ENCODE measurements at regions not wholly inside any gene's neighbourhood (a gene's known extent, or its start where the extent isn't known, plus 50 kb on each side); places are given as distances from the start of the nearest gene placed in this dataset.

GRCh38 chr7:46126675-46127300, 205.7 kb upstream of the IGFBP3 start:
- WGBS = 86% methylated on average over 2 of the region's 2 CpGs
- no peak for TF ChIP-seq YY1 (IDR thresholded peaks at IDR 0.05)

DNA sequence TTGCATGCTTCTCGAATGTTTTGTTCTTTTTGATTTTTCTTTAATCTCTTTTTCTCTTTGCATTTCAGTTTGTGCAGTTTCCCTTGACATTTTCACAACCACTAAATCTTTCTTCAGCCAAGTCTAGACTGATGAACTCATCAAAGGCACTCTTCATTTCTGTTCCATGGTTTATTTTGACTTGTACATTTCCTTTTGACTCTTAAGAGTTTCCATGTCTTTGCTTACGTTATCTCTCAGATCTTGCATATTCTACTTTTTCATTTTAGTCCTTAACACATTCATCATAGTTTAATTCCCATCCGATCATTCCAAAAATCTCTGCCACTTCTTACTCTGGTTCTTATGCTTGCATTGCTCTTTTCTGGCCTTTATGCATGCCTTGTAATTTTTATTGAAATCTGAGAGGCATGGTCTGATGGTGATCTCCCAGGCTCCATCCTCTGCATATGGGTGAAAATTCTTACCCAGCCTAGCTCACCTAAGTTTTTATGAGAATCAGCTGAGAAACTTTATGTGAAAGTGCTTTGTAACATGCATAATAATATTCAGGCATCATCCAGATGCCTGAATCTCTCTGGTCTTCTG, 202.8 kb upstream of the IGFBP3 start:
- Histone ChIP-seq H3K4me1 (ENCODE audit: control insufficient read depth in 4 of 4, insufficient read depth in 4 of 4, low read length in 3 of 4) (no peaks in the 10 kb centered on the region), H3K4me3 (ENCODE audit: low read depth in 1 of 3, low read length in 3 of 3) (no peak overlapping the region), H3K9ac (ENCODE audit: low read depth in 1 of 2, low read length in 2 of 2) (no peak overlapping the region), H3K27me3 (ENCODE audit: control insufficient read depth in 4 of 4, insufficient read depth in 4 of 4, low read length in 3 of 4) (no peaks in the 10 kb centered on the region), H3K27ac (ENCODE audit: low read depth in 1 of 2, low read length in 2 of 2) (no peak overlapping the region), H3K9me3 (ENCODE audit: control insufficient read depth in 4 of 4, low read length in 3 of 4) (no peaks in the 10 kb centered on the region), H3K36me3 (ENCODE audit: control insufficient read depth in 4 of 4, insufficient read depth in 3 of 4, low read depth in 1 of 4, low read length in 3 of 4) (no peaks in the 10 kb centered on the region)
- TF ChIP-seq SP1 (IDR thresholded peaks at IDR 0.05) (no peak), FOXA2 (IDR thresholded peaks at IDR 0.05) (no peak), TAF1 (conservative IDR thresholded peaks at IDR 0.05) (no peak), RXRA (IDR thresholded peaks at IDR 0.05) (no peak), CTCF (IDR thresholded peaks at IDR 0.05; ENCODE audit: low read depth, low read length, missing input control) (no peak), EGR1 (IDR thresholded peaks at IDR 0.05; ENCODE audit: low read depth in 2 of 2) (no peak), NR2F2 (IDR thresholded peaks at IDR 0.05) (no peak), GABPA (IDR thresholded peaks at IDR 0.05 in 1 of 2, conservative IDR thresholded peaks at IDR 0.05 in 1 of 2) (no peak), YY1 (IDR thresholded peaks at IDR 0.05) (no peak), HNF4A (conservative IDR thresholded peaks at IDR 0.05) (no peak), RAD21 (IDR thresholded peaks at IDR 0.05) (no peak), FOXA1 (IDR thresholded peaks at IDR 0.05) (no peak)
- TF ChIP-seq, protein P1, sequence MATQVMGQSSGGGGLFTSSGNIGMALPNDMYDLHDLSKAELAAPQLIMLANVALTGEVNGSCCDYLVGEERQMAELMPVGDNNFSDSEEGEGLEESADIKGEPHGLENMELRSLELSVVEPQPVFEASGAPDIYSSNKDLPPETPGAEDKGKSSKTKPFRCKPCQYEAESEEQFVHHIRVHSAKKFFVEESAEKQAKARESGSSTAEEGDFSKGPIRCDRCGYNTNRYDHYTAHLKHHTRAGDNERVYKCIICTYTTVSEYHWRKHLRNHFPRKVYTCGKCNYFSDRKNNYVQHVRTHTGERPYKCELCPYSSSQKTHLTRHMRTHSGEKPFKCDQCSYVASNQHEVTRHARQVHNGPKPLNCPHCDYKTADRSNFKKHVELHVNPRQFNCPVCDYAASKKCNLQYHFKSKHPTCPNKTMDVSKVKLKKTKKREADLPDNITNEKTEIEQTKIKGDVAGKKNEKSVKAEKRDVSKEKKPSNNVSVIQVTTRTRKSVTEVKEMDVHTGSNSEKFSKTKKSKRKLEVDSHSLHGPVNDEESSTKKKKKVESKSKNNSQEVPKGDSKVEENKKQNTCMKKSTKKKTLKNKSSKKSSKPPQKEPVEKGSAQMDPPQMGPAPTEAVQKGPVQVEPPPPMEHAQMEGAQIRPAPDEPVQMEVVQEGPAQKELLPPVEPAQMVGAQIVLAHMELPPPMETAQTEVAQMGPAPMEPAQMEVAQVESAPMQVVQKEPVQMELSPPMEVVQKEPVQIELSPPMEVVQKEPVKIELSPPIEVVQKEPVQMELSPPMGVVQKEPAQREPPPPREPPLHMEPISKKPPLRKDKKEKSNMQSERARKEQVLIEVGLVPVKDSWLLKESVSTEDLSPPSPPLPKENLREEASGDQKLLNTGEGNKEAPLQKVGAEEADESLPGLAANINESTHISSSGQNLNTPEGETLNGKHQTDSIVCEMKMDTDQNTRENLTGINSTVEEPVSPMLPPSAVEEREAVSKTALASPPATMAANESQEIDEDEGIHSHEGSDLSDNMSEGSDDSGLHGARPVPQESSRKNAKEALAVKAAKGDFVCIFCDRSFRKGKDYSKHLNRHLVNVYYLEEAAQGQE (IDR thresholded peaks at IDR 0.05) = no peak
- WGBS = 93% methylated on average over 3 of the region's 3 CpGs
- no peak for DNase-seq (ENCODE audit: low spot score)

More at GRCh38 chr7:46126675-46127300, 205.7 kb upstream of the IGFBP3 start:
- H3K36me3 ChIP-seq (ENCODE audit: control insufficient read depth in 4 of 4, insufficient read depth in 3 of 4, low read depth in 1 of 4, low read length in 3 of 4) = no peaks in the 10 kb centered on the region
- no peaks in the 10 kb centered on the region for H3K27me3 ChIP-seq (ENCODE audit: control insufficient read depth in 4 of 4, insufficient read depth in 4 of 4, low read length in 3 of 4)
- DNase-seq (ENCODE audit: low spot score) = no peak
- H3K9ac ChIP-seq (ENCODE audit: low read depth in 1 of 2, low read length in 2 of 2) = no peak overlapping the region
- no peaks in the 10 kb centered on the region for H3K4me1 ChIP-seq (ENCODE audit: control insufficient read depth in 4 of 4, insufficient read depth in 4 of 4, low read length in 3 of 4)
- no peak overlapping the region for H3K27ac ChIP-seq (ENCODE audit: low read depth in 1 of 2, low read length in 2 of 2)
- H3K4me3 ChIP-seq (ENCODE audit: low read depth in 1 of 3, low read length in 3 of 3) = no peak overlapping the region
- no peaks in the 10 kb centered on the region for H3K9me3 ChIP-seq (ENCODE audit: control insufficient read depth in 4 of 4, low read length in 3 of 4)

GRCh38 chr7:46115410-46115809, 194.3 kb upstream of the IGFBP3 start:
- no peak for DNase-seq (ENCODE audit: low spot score)
- H3K27ac ChIP-seq (ENCODE audit: low read depth in 1 of 2, low read length in 2 of 2) = no peak overlapping the region
- no peaks in the 10 kb centered on the region for H3K4me1 ChIP-seq (ENCODE audit: control insufficient read depth in 4 of 4, insufficient read depth in 4 of 4, low read length in 3 of 4)
- H3K9ac ChIP-seq (ENCODE audit: low read depth in 1 of 2, low read length in 2 of 2) = no peak overlapping the region
- H3K4me3 ChIP-seq (ENCODE audit: low read depth in 1 of 3, low read length in 3 of 3) = no peak overlapping the region
- no peaks in the 10 kb centered on the region for H3K27me3 ChIP-seq (ENCODE audit: control insufficient read depth in 4 of 4, insufficient read depth in 4 of 4, low read length in 3 of 4)
- H3K9me3 ChIP-seq (ENCODE audit: control insufficient read depth in 4 of 4, low read length in 3 of 4) = no peaks in the 10 kb centered on the region
- WGBS = 83% methylated on average over 3 of the region's 3 CpGs
- H3K36me3 ChIP-seq (ENCODE audit: control insufficient read depth in 4 of 4, insufficient read depth in 3 of 4, low read depth in 1 of 4, low read length in 3 of 4) = no peaks in the 10 kb centered on the region
- TF ChIP-seq, protein P2, sequence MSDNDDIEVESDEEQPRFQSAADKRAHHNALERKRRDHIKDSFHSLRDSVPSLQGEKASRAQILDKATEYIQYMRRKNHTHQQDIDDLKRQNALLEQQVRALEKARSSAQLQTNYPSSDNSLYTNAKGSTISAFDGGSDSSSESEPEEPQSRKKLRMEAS (IDR thresholded peaks at IDR 0.05) = no peak
- TF ChIP-seq RAD21 (IDR thresholded peaks at IDR 0.05) (no peak), CTCF (IDR thresholded peaks at IDR 0.05; ENCODE audit: low read depth, low read length, missing input control) (no peak), RXRA (IDR thresholded peaks at IDR 0.05) (no peak), ZBTB33 (IDR thresholded peaks at IDR 0.05) (no peak), FOXA1 (IDR thresholded peaks at IDR 0.05) (no peak), NR2F2 (IDR thresholded peaks at IDR 0.05) (no peak)
- TF ChIP-seq, protein P3, sequence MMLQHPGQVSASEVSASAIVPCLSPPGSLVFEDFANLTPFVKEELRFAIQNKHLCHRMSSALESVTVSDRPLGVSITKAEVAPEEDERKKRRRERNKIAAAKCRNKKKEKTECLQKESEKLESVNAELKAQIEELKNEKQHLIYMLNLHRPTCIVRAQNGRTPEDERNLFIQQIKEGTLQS (IDR thresholded peaks at IDR 0.05) = no peak

Measured in liver (tissue), 8 donors.